Activated naive CD4-positive, alpha-beta T cell treated with anti-CD3 and anti-CD28 coated beads, Interleukin-2, amount 10 ng/mL, durations not matched to agents 7 days and 5 days (primary cell): ENCODE measurements at regions not wholly inside any gene's neighbourhood (a gene's known extent, or its start where the extent isn't known, plus 50 kb on each side); places are given as distances from the start of the nearest gene placed in this dataset.
A peak's percentile ranks its signal among the peaks of the same experiment; 100 is the strongest.
"Not testable (repeated sequence)": the region's sequence is repeated elsewhere in the genome, so short reads cannot be mapped to it uniquely, and the experiment has no call there.

Experiments used
- CTCF ChIA-PET: fragments of 350-600 bp; sonication (Branson Sonifier 250); formaldehyde crosslinking; loops from one replicate; lab custom pipeline; 2021; ENCODE audit warnings: antibody characterized with exemption; lab: Charles Lee
- DNase-seq: peaks from one replicate; pipeline ENCODE4 v3.0.0-alpha.2; 2020
- H3K27ac Mint-ChIP-seq: one replicate; pipeline ENCODE4 v1.8.0; 2021; ENCODE audit warnings: mild to moderate bottlenecking, moderate library complexity, mixed read lengths
- H3K27me3 Mint-ChIP-seq: one replicate; pipeline ENCODE4 v1.8.0; 2021; ENCODE audit warnings: mild to moderate bottlenecking, mixed read lengths
- H3K36me3 Mint-ChIP-seq: one replicate; pipeline ENCODE4 v1.8.0; 2021; ENCODE audit warnings: mixed read lengths
- H3K4me1 Mint-ChIP-seq: one replicate; pipeline ENCODE4 v1.8.0; 2021; ENCODE audit warnings: mixed read lengths
- H3K4me3 Mint-ChIP-seq: one replicate; pipeline ENCODE4 v1.8.0; 2021; ENCODE audit warnings: mild to moderate bottlenecking, moderate library complexity, mixed read lengths
- H3K9me3 Mint-ChIP-seq: one replicate; pipeline ENCODE4 v1.8.0; 2021; ENCODE audit warnings: mixed read lengths

- no peak for DNase-seq
- H3K36me3 Mint-ChIP-seq, result peaks cover 35% of the 10 kb centered on the region
- H3K27ac Mint-ChIP-seq, result peak overlapping the region; percentile 86
- CTCF ChIA-PET, result interaction anchor here (0.7 to 2.7 kb wide), 9 partner anchors 12 to 259 kb away, joined by 3 to 7 read pairs (median 3); no protein-coding TSS in a partner anchor
- H3K27me3 Mint-ChIP-seq, result no peaks in the 10 kb centered on the region
- H3K4me3 Mint-ChIP-seq, result no peak overlapping the region
- H3K4me1 Mint-ChIP-seq, result peaks cover 94% of the 10 kb centered on the region
- peaks cover 23% of the 10 kb centered on the region for H3K9me3 Mint-ChIP-seq
Observed at GRCh38 chr11:35046681-35047080, 92.3 kb upstream of the CD44 start.

- Mint-ChIP-seq H3K36me3 (peaks cover 37% of the 10 kb centered on the region), H3K4me1 (peaks cover 91% of the 10 kb centered on the region), H3K27me3 (no peaks in the 10 kb centered on the region), H3K4me3 (peak overlapping the region; percentile 20), H3K9me3 (peaks cover 23% of the 10 kb centered on the region), H3K27ac (peak overlapping the region; percentile 86)
- peak; percentile 66 for DNase-seq
- CTCF ChIA-PET, result interaction anchor here (0.7 to 2.7 kb wide), 8 partner anchors 12 to 258 kb away, joined by 3 to 7 read pairs (median 4); no protein-coding TSS in a partner anchor
Observed at GRCh38 chr11:35047179-35047578, 91.8 kb upstream of the CD44 start.

- CTCF ChIA-PET, result interaction anchor here (1.3 to 2.7 kb wide), 6 partner anchors 11 to 191 kb away, joined by 3 to 7 read pairs (median 4); no protein-coding TSS in a partner anchor
- Mint-ChIP-seq H3K27me3 (no peaks in the 10 kb centered on the region), H3K9me3 (peaks cover 27% of the 10 kb centered on the region), H3K36me3 (peaks cover 37% of the 10 kb centered on the region), H3K4me3 (peak overlapping the region; percentile 20), H3K4me1 (peaks cover 88% of the 10 kb centered on the region), H3K27ac (peak overlapping the region; percentile 86)
- no peak for DNase-seq
Observed at GRCh38 chr11:35047769-35048168, 91.2 kb upstream of the CD44 start.

GRCh38 chr11:35048346-35048745 lies 90.6 kb upstream of the CD44 start:
- Mint-ChIP-seq H3K4me1 (peaks cover 83% of the 10 kb centered on the region), H3K9me3 (peaks cover 28% of the 10 kb centered on the region), H3K36me3 (peaks cover 37% of the 10 kb centered on the region)
- not testable (repeated sequence) for DNase-seq, H3K4me3 Mint-ChIP-seq, H3K27ac Mint-ChIP-seq, H3K27me3 Mint-ChIP-seq
- CTCF ChIA-PET, result interaction anchor here (1.1 to 1.3 kb wide), 2 partner anchors 14 to 92 kb away, joined by 4 to 5 read pairs; no protein-coding TSS in a partner anchor

DNA sequence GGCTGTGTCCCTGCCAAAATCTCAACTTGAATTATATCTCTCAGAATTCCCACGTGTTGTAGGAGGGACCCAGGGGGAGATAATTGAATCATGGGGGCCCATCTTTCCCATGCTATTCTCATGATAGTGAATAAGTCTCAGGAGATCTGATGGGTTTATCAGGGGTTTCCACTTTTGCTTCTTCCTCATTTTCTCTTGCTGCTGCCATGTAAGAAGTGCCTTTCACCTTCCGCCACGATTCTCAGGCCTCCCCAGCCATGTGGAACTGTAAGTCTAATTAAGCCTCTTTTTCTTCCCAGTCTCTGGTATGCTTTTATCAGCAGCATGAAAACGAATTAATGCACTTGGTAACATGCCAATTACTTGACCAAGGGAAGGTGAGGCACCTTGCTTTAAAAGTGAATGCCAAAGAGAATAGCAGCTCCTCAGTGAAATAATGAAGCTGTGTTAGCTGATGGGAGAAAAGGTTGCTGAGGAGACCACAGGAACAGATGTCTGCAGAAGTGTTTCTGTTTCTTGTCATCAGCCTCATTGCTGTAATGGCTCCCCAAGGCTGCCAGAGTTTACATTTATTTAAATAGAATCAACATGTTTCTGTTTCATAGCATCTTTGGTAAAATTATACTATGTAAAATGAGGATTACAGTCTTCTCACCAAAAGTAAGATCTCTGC lies 89.0 kb upstream of the CD44 start:
- DNase-seq, result no peak
- peak overlapping the region; percentile 86 for H3K27ac Mint-ChIP-seq
- CTCF ChIA-PET, result interaction anchor here (1.5 kb wide), 1 partner anchor 15 kb away, joined by 4 read pairs; no protein-coding TSS in a partner anchor
- H3K36me3 Mint-ChIP-seq, result peaks cover 36% of the 10 kb centered on the region
- H3K4me3 Mint-ChIP-seq, result peak overlapping the region; percentile 47
- H3K4me1 Mint-ChIP-seq, result peaks cover 69% of the 10 kb centered on the region
- peaks cover 28% of the 10 kb centered on the region for H3K9me3 Mint-ChIP-seq
- H3K27me3 Mint-ChIP-seq, result no peaks in the 10 kb centered on the region

GRCh38 chr11:35050541-35050995 lies 88.4 kb upstream of the CD44 start:
- no peak for DNase-seq
- Mint-ChIP-seq H3K27me3 (no peaks in the 10 kb centered on the region), H3K4me3 (peak overlapping the region; percentile 47), H3K4me1 (peaks cover 64% of the 10 kb centered on the region), H3K27ac (peak overlapping the region; percentile 86), H3K9me3 (peaks cover 34% of the 10 kb centered on the region), H3K36me3 (peaks cover 37% of the 10 kb centered on the region)
- CTCF ChIA-PET, result interaction anchor here (1.5 kb wide), 1 partner anchor 14 kb away, joined by 4 read pairs; no protein-coding TSS in a partner anchor

DNA sequence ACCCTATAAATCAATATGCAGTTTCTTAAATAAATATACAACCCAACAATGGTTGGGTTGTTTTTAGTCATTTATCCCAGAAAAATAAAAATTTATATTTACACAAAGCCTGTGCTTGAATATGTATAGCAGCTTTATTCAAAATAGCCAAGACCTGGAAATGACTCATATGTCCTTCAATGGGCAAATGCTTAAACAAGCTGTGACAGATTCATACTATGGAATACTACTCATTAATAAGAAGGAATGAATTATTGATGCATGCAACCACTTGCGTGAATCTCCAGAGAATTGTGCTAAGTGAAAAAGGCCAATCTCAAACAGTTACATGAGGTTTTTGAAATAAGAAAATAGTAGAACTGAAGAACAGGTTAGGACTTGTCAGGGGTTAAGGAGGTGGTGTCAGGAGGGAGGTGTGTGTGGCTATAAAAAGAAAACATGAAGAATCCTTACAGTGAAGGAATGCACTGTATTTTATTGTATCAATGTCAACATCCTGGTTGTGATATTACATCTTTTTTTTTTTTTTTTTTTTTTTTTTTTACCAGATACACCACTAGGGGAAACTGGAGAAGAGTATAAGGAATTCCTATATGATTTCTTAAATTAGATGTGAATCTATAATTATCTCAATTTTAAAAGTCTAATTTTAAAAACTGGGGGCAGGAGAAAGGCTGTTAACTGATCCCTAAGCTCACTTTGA lies 82.4 kb upstream of the CD44 start:
- H3K27ac Mint-ChIP-seq, result no peak overlapping the region
- H3K4me1 Mint-ChIP-seq, result peaks cover 38% of the 10 kb centered on the region
- peaks cover 19% of the 10 kb centered on the region for H3K36me3 Mint-ChIP-seq
- CTCF ChIA-PET, result no interaction called here
- no peak overlapping the region for H3K4me3 Mint-ChIP-seq
- DNase-seq, result no peak
- H3K9me3 Mint-ChIP-seq, result peaks cover 30% of the 10 kb centered on the region
- H3K27me3 Mint-ChIP-seq, result no peaks in the 10 kb centered on the region

DNA sequence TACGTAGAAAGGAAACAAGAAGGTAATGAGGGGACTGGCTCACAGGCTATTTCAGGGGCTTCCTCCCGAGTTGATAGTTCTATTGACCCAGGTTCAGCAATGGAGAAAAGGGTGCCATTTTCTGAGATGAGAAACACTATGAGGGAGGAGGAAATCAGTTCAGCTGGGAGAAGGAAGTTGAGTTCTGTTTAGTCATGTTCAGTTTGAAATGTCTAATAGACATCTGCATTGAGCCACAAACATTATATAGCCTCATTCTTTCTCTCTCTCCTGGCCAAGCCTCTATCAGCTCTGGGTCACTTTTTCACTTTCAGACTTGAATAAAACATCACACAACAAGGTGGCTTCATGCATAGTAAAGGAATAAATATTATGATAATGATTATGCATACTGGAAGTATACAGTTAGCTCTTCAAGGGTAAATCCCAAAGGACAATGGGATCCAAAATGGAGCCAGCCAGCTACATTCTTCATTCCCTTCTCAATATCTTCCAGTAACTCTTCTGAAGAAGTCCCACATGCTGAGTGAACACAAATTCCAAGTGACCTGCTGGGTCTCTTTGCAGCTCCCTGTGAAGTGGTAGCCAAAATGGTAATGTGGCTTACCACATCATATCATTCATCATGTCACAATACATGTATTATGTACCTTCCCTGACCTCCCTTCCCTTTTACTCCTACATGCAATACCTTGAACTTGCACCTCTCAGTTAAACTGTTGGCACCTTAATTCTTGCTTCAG lies 80.9 kb upstream of the CD44 start:
- DNase-seq, result no peak
- peaks cover 17% of the 10 kb centered on the region for H3K36me3 Mint-ChIP-seq
- CTCF ChIA-PET, result interaction anchor here (1.0 to 1.5 kb wide), 3 partner anchors 11 to 248 kb away, joined by 3 read pairs; no protein-coding TSS in a partner anchor
- no peaks in the 10 kb centered on the region for H3K27me3 Mint-ChIP-seq
- no peak overlapping the region for H3K4me3 Mint-ChIP-seq
- peaks cover 33% of the 10 kb centered on the region for H3K4me1 Mint-ChIP-seq
- H3K27ac Mint-ChIP-seq, result no peak overlapping the region
- peaks cover 24% of the 10 kb centered on the region for H3K9me3 Mint-ChIP-seq

- DNase-seq, result no peak
- Mint-ChIP-seq H3K9me3 (peaks cover 24% of the 10 kb centered on the region), H3K4me1 (peaks cover 33% of the 10 kb centered on the region), H3K27me3 (no peaks in the 10 kb centered on the region), H3K36me3 (peaks cover 17% of the 10 kb centered on the region), H3K27ac (no peak overlapping the region), H3K4me3 (no peak overlapping the region)
- CTCF ChIA-PET, result interaction anchor here (1.0 to 1.5 kb wide), 2 partner anchors 12 to 247 kb away, joined by 3 read pairs; no protein-coding TSS in a partner anchor
Observed at GRCh38 chr11:35058669-35059434, 80.1 kb upstream of the CD44 start.

DNA sequence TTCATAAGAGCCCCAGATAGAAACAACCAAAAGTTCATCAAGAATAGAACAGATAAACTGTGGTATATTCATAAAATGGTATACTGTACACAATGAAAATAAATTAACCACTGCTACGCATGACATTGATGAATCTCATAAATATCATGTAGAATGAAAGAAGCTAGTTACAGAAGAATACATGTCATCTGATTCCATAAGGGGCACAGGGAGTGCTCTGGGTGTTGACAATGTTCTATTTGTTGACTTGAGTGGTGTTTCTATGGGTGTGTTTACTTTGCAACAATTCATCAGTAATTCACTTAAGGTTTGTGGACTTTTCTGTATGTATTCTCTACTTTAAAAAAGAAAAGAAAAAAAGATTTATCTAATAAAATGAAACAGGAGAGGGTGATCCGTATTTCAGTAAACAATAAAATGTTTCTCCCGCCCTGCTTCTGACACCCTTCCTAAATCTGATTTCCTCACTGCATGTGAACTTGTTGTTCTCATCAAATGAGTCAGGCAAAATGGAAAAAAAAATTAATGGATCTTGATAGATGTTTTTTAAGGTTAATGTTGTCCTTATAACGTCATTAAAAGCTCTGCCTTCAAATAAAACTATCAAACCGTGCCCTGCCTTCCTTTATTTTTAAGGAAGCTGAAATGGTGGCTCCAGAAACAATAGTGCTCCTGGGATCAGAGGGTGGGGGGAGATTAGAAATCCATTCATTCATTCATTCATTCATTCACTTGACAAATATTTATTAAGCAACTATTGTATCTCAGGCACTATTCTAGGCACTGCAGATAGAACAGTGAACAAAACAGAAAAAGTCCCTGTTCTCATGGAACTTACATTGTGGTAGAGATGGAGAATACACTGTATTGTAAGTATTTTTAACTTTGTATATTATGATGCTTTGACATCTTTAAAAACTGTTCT lies 77.2 kb upstream of the CD44 start:
- H3K4me1 Mint-ChIP-seq, result peaks cover 45% of the 10 kb centered on the region
- H3K27me3 Mint-ChIP-seq, result no peaks in the 10 kb centered on the region
- H3K9me3 Mint-ChIP-seq, result peaks cover 19% of the 10 kb centered on the region
- peaks cover 17% of the 10 kb centered on the region for H3K36me3 Mint-ChIP-seq
- no peak for DNase-seq
- CTCF ChIA-PET, result interaction anchor here (1.3 kb wide), 1 partner anchor 14 kb away, joined by 5 read pairs; no protein-coding TSS in a partner anchor
- no peak overlapping the region for H3K4me3 Mint-ChIP-seq
- no peak overlapping the region for H3K27ac Mint-ChIP-seq

GRCh38 chr11:35063488-35063931 lies 75.5 kb upstream of the CD44 start:
- peaks cover 19% of the 10 kb centered on the region for H3K9me3 Mint-ChIP-seq
- no peak overlapping the region for H3K27ac Mint-ChIP-seq
- no peak for DNase-seq
- H3K4me1 Mint-ChIP-seq, result peaks cover 46% of the 10 kb centered on the region
- peaks cover 22% of the 10 kb centered on the region for H3K36me3 Mint-ChIP-seq
- no peak overlapping the region for H3K4me3 Mint-ChIP-seq
- no peaks in the 10 kb centered on the region for H3K27me3 Mint-ChIP-seq
- CTCF ChIA-PET, result interaction anchor here (0.9 to 1.0 kb wide), 2 partner anchors 8 to 21 kb away, joined by 3 read pairs; no protein-coding TSS in a partner anchor

DNA sequence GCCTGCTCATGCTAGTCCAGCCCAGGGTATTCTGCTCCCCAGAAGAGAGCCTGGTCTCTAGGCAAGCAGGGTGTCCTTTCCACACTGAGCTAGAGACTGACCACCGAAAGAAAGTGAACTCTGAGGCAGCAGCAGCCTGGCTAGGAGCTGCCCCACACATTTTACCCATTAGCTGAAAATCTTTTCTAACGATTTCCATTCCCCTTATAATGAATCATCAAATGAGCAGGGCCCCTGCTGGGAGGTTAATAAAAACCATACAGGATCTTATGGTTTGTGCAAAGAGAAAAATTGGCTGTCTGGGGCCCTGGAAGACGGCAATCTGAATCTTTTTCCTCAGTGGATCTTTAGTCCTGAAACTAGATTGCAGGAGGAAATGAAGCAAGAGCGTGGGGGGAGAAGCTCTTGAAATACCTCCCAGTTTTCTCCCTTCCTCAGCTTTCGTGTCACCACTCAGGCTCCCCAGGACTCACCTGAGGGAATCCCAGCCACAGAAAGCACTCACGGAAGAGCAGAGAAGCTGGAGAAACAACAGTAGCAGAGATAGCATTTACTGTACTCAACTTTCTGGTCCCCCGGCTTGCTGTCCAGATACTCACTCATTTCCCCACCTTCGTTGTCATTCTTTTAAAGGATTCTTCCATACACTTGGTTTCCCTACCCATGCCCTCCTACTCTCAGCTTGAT lies 74.7 kb upstream of the CD44 start:
- H3K27me3 Mint-ChIP-seq, result no peaks in the 10 kb centered on the region
- peaks cover 42% of the 10 kb centered on the region for H3K4me1 Mint-ChIP-seq
- CTCF ChIA-PET, result interaction anchor here (0.9 to 1.4 kb wide), 3 partner anchors 9 to 22 kb away, joined by 3 to 4 read pairs (median 3); no protein-coding TSS in a partner anchor
- H3K9me3 Mint-ChIP-seq, result peaks cover 16% of the 10 kb centered on the region
- H3K36me3 Mint-ChIP-seq, result peaks cover 21% of the 10 kb centered on the region
- DNase-seq, result no peak
- no peak overlapping the region for H3K27ac Mint-ChIP-seq
- H3K4me3 Mint-ChIP-seq, result no peak overlapping the region
